ENCODE measurements at regions not wholly inside any gene's neighbourhood (a gene's known extent, or its start where the extent isn't known, plus 50 kb on each side); places are given as distances from the start of the nearest gene placed in this dataset.

GRCh38 chr6:167643223-167643622 is 183.5 kb upstream of the AFDN start:
- DNase-seq (ENCODE audit: low read depth in 2 of 2) = no peak

DNA sequence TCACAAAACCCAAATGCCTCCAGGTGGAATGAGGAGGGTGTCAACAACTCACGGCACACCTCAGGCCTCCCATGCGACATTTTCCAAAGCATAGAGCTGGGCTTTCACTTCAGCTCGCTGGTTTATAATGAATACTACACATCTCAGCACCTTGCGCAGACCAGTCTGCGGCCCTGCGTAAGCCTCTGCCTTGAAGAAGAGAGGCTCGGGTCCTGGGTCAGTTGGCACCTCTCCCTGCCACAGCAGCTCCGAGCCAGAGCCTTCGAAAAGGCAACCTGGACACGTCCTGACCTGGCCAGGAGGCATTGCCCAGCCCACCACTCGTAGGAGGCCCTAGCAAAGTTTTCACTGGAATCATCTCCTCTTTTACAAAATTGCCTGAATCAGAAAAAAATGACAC is 183.0 kb upstream of the AFDN start:
- DNase-seq (ENCODE audit: low read depth in 2 of 2) = no peak

DNA sequence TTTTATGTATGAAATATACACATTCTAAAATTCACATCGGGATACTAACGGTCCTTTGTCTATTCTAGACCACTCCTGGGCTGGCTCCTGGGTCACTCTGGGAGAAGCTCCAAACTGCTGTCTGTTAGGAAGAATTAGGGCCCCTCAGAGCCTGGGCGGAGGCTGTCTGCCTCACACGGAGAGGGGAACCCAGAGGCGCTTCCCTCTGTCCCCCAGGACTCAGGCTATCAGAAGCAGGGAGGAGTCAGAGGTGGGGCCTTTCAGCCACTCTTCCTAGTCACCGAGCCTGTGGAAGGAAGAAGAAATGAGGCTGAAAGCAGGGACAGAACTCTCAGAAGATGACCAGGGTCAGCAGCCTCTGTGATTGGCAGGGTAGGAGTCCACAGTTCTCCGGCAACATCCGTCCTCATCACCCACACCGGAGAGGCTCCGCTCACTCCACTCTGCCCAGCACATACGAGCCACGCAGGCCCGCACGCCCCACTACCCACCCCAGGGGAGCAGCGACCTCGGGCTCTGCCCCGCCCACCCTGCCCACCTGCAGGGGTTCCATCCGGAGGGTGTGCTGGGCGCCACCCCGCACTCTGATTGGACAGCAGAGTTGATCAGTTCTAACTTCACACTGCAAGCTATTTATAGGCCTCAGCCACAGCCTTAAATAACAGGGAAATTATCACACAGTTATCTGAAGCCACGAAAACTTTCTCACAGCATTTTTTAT is 182.1 kb upstream of the AFDN start:
- no peak for DNase-seq (ENCODE audit: low read depth in 2 of 2)

DNA sequence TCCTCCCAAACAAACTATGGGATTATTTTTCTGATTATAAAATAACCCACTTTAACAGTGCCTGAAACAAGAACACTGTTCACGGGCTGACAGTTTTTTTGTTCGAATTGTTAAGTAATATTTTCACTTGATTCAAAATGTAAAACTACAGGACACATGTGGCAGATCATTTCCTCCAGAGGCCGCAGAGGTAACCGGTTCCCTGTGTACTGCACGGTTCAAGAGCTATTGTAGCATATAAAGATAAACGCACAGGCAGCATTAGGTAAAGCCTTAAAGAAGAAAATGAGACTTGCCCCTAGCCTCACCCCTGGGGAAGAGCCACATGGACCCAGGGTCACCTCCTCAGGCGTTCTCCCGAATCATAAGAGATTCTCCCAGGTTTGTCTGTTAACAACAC is 181.3 kb upstream of the AFDN start:
- DNase-seq (ENCODE audit: low read depth in 2 of 2) = no peak

DNA sequence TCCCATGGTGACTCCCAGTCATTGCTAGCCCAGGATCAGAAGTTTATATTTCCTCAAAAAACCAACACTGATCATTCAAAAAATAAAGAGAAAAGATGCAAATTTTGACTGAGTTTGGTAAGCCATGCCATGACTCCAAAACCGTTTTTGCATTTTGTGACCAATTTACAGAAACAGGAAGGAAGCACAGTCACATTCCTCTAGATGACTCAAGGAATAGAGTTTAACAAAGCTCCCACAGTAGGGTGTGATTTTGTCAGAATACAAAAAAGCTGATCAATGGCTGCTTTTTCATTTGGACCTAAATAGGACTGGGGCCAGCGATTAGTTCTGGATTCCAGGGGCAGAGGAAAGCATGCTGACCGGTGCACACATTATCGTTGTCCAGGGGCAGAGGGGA is 179.4 kb upstream of the AFDN start:
- no peak for DNase-seq (ENCODE audit: low read depth in 2 of 2)

- no peak for DNase-seq (ENCODE audit: low read depth in 2 of 2)
Measured at GRCh38 chr6:167647737-167648470, 178.8 kb upstream of the AFDN start.

DNA sequence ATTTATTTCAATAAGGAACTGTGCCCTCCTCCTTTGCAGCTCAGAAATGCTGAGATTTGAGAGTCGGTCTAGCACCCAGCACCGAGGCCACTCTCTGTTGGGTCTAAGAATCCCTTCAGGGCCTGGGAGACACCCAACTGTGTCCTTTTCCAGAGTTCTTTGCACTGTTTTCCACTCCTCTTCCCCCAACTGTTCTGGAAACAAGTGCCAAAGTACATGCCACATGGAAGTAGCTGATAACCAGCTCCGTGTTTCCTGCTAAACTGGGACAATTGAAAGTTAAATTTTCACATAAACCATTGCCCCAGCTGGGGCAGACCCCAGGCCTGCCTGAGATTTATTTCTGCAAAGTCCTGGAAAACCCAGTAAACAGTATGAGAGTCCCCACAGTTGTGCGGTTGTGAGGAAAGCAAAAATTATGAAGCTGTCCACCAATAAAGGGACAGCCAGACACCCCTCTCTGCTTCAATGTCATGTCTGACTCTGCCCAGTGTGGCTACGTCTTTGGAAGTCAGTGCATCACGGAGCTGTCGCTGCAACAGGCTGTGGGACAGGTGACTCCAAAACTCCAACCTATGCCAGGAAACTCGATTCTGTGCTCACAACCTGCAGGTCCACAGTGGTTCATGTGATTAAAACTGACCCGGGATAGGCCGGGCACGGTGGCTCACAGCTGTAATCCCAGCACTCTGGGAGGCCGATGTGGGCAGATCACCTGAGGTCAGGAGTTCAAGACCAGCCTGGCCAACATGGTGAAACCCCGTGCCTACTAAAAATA is 178.0 kb upstream of the AFDN start:
- DNase-seq (ENCODE audit: low read depth in 2 of 2) = no peak

DNA sequence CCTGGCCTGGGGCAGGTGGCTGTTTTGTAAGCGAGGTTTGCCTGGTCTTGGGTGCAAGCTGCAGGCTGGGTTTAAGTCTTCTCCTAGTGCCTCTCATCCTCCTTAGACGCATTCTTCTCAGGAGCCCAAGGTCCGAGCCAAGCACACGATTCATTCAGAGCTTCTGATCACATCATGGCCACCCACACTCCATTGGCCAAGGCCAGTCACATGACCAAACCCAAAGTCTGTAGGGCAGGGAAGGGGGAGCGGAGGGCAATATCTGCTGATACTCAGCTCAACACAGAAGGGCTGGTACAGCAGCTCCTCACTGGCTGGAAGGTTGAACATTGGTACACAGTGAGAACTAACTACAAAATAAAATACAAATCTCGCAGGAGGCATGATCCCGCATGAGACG is 177.2 kb upstream of the AFDN start:
- DNase-seq (ENCODE audit: low read depth in 2 of 2) = no peak

DNA sequence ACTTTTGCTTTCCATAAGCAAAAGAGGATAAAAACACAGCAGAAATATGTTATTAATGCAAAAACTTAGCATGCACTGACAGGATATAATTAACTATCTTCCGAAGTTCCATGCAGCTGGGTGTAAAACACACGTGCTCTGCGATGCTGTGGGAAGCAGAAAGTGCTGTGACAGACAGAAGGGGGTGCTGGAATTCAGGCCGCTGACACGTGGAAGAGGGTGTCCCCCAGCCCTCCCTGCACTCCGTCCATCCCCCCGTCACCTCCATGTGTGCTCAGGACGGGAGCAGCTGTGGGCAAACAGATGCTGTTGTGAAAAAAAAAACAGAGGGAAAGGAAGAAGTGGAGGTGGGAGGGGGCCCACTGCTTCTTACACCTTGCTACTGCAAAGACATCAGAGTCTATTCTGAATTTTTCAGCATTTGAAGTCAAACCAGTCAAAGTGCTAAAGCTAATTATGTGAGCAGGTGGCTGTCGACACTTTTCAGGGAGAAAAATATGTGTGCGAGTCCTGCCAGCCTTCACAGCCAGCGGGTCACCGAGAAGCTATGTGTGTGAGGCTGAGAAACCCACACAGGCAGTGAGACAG is 175.9 kb upstream of the AFDN start:
- no peak for DNase-seq (ENCODE audit: low read depth in 2 of 2)

- no peak for DNase-seq (ENCODE audit: low read depth in 2 of 2)
Measured at GRCh38 chr6:167651318-167652041, 175.2 kb upstream of the AFDN start.

GRCh38 chr6:167652042-167652700 is 174.5 kb upstream of the AFDN start:
- DNase-seq (ENCODE audit: low read depth in 2 of 2) = no peak

GRCh38 chr6:167652701-167653095 is 174.0 kb upstream of the AFDN start:
- DNase-seq (ENCODE audit: low read depth in 2 of 2) = no peak

DNA sequence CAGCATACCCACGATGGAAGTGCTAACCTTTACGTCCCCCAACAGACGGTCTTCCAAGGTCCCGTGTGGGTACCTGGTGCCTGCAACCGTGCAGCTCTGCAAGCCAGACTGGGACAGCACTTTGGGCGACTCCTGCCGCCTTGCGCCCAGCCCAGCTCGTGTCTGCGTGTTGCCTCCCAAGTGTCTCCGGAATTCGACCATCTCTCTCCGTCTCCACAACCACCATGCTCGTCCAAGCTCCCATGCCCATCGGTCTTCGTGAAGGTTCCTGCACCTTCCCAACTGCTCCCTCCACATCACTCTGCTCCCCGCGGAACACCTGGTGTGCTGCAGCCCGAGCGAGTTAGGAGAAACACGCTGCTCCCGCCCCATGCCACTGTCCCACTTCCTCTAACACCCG is 173.2 kb upstream of the AFDN start:
- DNase-seq (ENCODE audit: low read depth in 2 of 2) = no peak

GRCh38 chr6:167654389-167654788 is 172.3 kb upstream of the AFDN start:
- DNase-seq (ENCODE audit: low read depth in 2 of 2) = no peak

DNA sequence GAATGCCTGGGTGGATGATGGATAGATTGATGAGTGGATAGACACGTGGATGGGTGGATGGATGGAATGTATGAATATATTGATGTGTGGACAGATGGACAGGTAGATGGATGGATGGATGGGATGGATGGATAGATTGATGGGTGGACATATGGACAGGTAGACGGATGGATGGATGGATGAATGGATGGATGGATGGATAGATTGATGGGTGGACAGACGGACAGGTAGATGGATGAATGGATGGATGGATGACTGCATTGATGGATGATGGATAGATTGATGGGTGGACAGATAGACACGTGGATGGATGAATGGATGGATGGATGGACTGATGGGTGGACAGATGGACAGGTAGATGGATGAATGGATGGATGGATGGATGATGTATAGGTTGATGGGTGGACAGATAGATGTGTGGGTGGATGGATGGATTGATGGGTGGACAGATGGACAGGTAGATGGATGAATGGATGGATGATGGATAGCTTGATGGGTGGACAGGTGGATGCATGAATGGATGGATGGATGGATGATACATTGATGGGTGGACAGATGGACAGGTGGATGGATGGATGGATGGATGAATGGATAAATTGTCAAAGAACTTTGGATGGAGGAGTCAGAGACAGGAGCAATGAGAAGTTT is 171.4 kb upstream of the AFDN start:
- no peak for DNase-seq (ENCODE audit: low read depth in 2 of 2)

DNA sequence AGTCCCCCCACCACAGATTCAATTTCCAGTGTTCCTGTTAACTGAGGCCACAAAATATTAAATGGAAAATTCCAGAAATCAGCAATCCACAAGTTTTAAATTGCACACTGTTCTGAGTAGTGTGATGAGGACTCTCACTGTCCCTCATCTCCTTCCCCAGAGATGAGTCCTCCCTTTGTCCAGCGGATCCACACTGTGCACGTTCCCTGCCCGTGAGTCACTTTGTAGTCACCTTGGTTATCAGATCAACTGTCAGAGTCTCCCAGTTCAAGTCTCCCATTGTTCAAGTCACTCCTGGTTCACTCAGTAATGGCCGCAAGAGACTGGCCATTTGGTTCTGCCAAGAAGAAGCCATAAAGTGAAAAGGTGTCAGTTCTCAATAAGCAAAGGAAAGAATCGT is 168.6 kb upstream of the AFDN start:
- DNase-seq (ENCODE audit: low read depth in 2 of 2) = no peak

- DNase-seq (ENCODE audit: low read depth in 2 of 2) = no peak
Measured at GRCh38 chr6:167659046-167659445, 167.7 kb upstream of the AFDN start.

GRCh38 chr6:167660424-167660823 is 166.3 kb upstream of the AFDN start:
- DNase-seq (ENCODE audit: low read depth in 2 of 2) = no peak

DNA sequence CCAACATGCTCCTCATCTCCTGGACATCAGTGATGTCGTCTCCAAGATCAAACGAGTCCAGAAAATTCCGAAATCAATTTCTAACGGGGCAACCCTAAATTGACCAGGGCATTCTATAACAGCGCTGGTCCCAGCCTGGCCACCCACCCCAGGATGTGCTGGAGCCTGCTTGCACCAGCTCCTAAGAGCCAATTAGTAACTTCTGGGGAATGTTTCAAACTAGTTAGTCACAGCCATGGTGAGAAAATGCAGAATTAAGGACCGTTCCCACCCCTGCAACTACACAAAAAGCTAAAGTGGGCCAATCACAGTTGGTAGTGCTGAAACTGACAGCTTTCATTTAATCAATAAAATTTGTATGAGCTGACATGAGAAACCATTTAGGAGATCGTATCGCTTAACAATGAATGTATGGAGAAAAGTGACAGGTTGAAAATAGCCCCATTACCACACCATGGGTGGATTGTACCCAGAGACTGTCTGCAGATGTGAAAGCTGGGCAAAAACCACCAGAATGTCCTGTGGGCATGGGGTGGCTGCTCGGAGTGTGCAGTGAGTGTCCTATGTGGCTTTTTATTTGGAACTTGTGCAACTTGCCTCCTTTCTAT is 165.7 kb upstream of the AFDN start:
- no peak for DNase-seq (ENCODE audit: low read depth in 2 of 2)

DNA sequence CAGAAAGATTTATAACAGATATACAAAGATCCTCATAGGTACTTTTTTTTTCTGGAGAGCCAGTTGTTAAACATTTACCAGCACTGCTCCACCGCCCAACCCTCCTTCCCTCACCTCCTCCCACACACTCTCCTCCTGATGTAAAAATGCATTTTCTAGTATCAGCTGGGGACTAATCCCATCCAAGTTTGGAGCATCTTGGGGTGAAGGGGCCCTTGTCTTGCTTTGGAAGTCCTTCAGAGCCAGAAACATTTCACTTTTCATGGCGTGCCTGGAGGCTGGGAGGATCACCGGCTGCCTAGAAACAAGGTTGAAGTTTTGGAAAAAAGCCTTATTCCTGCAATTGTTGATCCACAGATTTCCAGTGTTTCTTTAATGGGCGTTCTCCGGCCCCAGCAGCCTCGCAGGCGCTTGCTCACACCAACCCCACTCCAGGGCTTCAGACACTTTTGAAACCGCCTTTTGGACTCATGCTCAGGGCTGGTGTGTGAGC is 165.1 kb upstream of the AFDN start:
- DNase-seq (ENCODE audit: low read depth in 2 of 2) = no peak
